ENCODE measurements at regions not wholly inside any gene's neighbourhood (a gene's known extent, or its start where the extent isn't known, plus 50 kb on each side); places are given as distances from the start of the nearest gene placed in this dataset.

- FAIRE-seq = no peak
- DNase-seq (ENCODE audit: low spot score) = no peak
Observed at GRCh38 chr2:187139469-187139868, 290.5 kb upstream of the ZSWIM2 start.

GRCh38 chr2:187138265-187138664 lies 289.3 kb upstream of the ZSWIM2 start:
- FAIRE-seq (no peak), DNase-seq (ENCODE audit: low spot score) (peak; percentile 7)

- DNase-seq (ENCODE audit: low spot score) = no peak
- no peak for FAIRE-seq
Observed at GRCh38 chr2:187136646-187137045, 287.7 kb upstream of the ZSWIM2 start.

GRCh38 chr2:187134306-187134705 lies 285.3 kb upstream of the ZSWIM2 start:
- FAIRE-seq (no peak), DNase-seq (ENCODE audit: low spot score) (no peak)

GRCh38 chr2:187129868-187130267 lies 280.9 kb upstream of the ZSWIM2 start:
- no peak for FAIRE-seq
- DNase-seq (ENCODE audit: low spot score) = no peak

- FAIRE-seq = no peak
- DNase-seq (ENCODE audit: low spot score) = no peak
Observed at GRCh38 chr2:187129306-187129705, 280.3 kb upstream of the ZSWIM2 start.

GRCh38 chr2:187126247-187127005 lies 277.5 kb upstream of the ZSWIM2 start:
- no peak for FAIRE-seq
- DNase-seq (ENCODE audit: low spot score) = no peak

GRCh38 chr2:187125318-187125717 lies 276.3 kb upstream of the ZSWIM2 start:
- no peak for FAIRE-seq
- no peak for DNase-seq (ENCODE audit: low spot score)

- FAIRE-seq = no peak
- DNase-seq (ENCODE audit: low spot score) = no peak
Observed at GRCh38 chr2:187124529-187124928, 275.6 kb upstream of the ZSWIM2 start.

GRCh38 chr2:187118331-187119099 lies 269.5 kb upstream of the ZSWIM2 start:
- DNase-seq (ENCODE audit: low spot score) (no peak), FAIRE-seq (no peak)

- DNase-seq (ENCODE audit: low spot score) (no peak), FAIRE-seq (no peak)
Observed at GRCh38 chr2:187117483-187117882, 268.5 kb upstream of the ZSWIM2 start.

- DNase-seq (ENCODE audit: low spot score) (no peak), FAIRE-seq (no peak)
Observed at GRCh38 chr2:187115627-187116026, 266.7 kb upstream of the ZSWIM2 start.

GRCh38 chr2:187107001-187107400 lies 258.0 kb upstream of the ZSWIM2 start:
- DNase-seq (ENCODE audit: low spot score) = no peak
- no peak for FAIRE-seq

- DNase-seq (ENCODE audit: low spot score) (no peak), FAIRE-seq (no peak)
Observed at GRCh38 chr2:187105218-187105617, 256.2 kb upstream of the ZSWIM2 start.

- no peak for DNase-seq (ENCODE audit: low spot score)
- FAIRE-seq = no peak
Observed at GRCh38 chr2:187102381-187102780, 253.4 kb upstream of the ZSWIM2 start.

- no peak for DNase-seq (ENCODE audit: low spot score)
- no peak for FAIRE-seq
Observed at GRCh38 chr2:187098154-187098553, 249.2 kb upstream of the ZSWIM2 start.

GRCh38 chr2:187093771-187094412 lies 244.9 kb upstream of the ZSWIM2 start:
- FAIRE-seq = no peak
- no peak for DNase-seq (ENCODE audit: low spot score)

GRCh38 chr2:187091664-187092063 lies 242.7 kb upstream of the ZSWIM2 start:
- no peak for FAIRE-seq
- DNase-seq (ENCODE audit: low spot score) = no peak

- DNase-seq (ENCODE audit: low spot score) (no peak), FAIRE-seq (no peak)
Observed at GRCh38 chr2:187084524-187084923, 235.6 kb upstream of the ZSWIM2 start.

- FAIRE-seq (no peak), DNase-seq (ENCODE audit: low spot score) (no peak)
Observed at GRCh38 chr2:187081461-187081860, 232.5 kb upstream of the ZSWIM2 start.

GRCh38 chr2:187079901-187080300 lies 230.9 kb upstream of the ZSWIM2 start:
- no peak for FAIRE-seq

GRCh38 chr2:187078297-187078696 lies 229.3 kb upstream of the ZSWIM2 start:
- no peak for DNase-seq (ENCODE audit: low spot score)

More at GRCh38 chr2:187079901-187080300, 230.9 kb upstream of the ZSWIM2 start:
- DNase-seq (ENCODE audit: low spot score) = no peak

More at GRCh38 chr2:187078297-187078696, 229.3 kb upstream of the ZSWIM2 start:
- FAIRE-seq = no peak
